ENCODE measurements at regions not wholly inside any gene's neighbourhood (a gene's known extent, or its start where the extent isn't known, plus 50 kb on each side); places are given as distances from the start of the nearest gene placed in this dataset.
"Not testable (repeated sequence)": the region's sequence is repeated elsewhere in the genome, so short reads cannot be mapped to it uniquely, and the experiment has no call there.

GRCh38 chr2:87354102-87354501 lies 332.5 kb upstream of the PLGLB1 start:
- not testable (repeated sequence) for DNase-seq

DNA sequence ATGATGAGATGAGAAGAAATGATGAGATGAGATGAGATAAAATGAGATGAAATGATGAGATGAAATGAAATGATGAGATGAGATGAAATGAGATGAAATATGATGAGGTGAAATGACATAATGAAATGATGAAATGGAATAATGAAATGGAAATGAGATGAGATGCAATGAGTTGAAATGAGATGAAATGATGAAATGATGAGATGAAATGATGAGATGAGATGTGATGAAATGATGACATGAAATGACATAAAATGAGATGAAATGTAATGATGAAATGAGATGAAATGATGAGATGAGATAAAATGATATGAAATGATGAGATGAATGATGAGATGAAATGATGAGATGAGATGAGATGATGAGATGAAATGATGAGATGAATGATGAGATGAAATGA lies 338.6 kb upstream of the PLGLB1 start:
- not testable (repeated sequence) for DNase-seq

DNA sequence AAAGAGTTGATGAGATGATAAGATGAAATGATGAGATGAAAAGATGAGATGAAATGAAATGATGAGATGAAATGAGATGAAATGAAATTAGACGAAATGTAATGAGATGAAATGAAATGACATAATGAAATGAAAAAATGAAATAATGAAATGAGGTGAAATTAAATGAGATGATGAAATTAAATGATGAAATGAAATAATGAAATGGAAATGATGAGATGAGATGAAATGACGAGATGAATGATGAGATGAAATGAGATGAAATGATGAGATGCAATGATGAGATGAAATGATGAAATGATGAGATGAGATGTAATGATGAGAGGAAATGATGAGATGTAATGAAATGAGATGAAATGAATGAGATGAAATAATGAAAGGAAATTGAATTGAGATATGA lies 339.3 kb upstream of the PLGLB1 start:
- not testable (repeated sequence) for DNase-seq

DNA sequence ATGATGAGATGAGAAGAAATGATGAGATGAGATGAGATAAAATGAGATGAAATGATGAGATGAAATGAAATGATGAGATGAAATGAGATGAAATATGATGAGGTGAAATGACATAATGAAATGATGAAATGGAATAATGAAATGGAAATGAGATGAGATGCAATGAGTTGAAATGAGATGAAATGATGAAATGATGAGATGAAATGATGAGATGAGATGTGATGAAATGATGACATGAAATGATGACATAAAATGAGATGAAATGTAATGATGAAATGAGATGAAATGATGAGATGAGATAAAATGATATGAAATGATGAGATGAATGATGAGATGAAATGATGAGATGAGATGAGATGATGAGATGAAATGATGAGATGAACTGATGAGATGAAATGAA lies 340.2 kb upstream of the PLGLB1 start:
- DNase-seq = not testable (repeated sequence)

DNA sequence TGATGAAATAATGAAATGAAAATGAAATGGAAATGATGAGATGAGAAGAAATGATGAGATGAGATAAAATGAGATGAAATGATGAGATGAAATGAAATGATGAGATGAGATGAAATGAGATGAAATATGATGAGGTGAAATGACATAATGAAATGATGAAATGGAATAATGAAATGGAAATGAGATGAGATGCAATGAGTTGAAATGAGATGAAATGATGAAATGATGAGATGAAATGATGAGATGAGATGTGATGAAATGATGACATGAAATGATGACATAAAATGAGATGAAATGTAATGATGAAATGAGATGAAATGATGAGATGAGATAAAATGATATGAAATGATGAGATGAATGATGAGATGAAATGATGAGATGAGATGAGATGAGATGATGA lies 342.7 kb upstream of the PLGLB1 start:
- not testable (repeated sequence) for DNase-seq

DNA sequence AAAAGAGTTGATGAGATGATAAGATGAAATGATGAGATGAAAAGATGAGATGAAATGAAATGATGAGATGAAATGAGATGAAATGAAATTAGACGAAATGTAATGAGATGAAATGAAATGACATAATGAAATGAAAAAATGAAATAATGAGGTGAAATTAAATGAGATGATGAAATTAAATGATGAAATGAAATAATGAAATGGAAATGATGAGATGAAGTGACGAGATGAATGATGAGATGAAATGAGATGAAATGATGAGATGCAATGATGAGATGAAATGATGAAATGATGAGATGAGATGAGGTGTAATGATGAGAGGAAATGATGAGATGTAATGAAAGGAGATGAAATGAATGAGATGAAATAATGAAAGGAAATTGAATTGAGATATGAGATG lies 343.4 kb upstream of the PLGLB1 start:
- DNase-seq = not testable (repeated sequence)

DNA sequence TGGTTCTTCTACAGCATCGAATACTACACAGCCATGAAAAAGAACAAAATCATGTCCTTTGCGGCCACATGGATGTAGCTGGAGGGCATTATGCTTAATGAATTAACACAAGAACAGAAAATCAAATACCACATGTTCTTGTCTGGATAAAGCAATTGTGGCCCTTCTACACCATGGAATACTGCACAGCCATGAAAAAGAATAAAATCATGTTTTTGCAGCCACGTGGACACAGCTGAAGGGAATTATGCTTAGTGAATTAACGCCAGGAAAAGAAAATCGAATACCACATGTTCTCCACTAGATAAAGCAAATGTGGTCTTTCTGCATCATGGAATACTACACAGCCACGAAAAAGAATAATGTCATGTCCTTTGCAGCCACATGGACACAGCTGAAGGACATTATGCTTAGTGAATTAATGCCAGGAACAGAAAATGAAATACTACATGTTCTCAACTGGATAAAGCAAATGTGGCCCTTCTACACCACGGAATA lies 361.8 kb upstream of the PLGLB2 start:
- not testable (repeated sequence) for DNase-seq

GRCh38 chr2:87395784-87396183 lies 352.1 kb upstream of the PLGLB2 start:
- not testable (repeated sequence) for DNase-seq

DNA sequence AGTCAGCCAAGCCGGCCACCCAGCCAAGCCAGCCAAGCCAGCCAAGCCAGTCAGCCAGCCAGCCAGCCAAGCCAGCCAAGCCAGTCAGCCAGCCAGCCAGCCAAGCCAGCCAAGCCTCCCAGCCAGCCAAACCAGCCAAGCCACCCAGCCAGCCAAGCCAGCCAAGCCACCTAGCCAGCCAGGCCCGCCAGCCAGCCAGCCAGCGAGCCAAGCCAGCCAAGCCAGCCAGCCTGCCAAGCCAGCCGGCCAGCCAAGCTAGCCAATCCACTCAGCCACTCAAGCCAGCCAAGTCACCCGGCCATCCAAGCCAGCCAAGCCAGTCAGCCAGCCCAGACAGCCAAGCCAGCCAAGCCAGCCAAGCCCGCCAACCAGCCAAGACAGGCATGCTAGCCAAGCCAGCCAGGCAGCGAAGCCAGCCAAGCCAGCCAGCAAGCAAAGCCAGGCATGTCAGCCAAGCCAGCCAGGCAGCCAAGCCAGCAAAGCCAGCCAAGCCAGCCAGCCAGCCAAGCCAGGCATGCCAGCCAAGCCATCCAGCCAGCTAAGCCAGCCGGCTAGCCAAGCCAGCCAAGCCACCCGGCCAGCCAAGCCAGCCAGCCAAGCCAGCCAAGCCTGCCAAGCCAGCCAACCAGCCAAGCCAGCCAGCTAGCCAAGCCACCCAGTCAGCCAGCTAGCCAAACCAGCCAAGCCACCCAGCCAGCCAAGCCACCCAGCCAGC lies 351.2 kb upstream of the PLGLB2 start:
- not testable (repeated sequence) for DNase-seq

DNA sequence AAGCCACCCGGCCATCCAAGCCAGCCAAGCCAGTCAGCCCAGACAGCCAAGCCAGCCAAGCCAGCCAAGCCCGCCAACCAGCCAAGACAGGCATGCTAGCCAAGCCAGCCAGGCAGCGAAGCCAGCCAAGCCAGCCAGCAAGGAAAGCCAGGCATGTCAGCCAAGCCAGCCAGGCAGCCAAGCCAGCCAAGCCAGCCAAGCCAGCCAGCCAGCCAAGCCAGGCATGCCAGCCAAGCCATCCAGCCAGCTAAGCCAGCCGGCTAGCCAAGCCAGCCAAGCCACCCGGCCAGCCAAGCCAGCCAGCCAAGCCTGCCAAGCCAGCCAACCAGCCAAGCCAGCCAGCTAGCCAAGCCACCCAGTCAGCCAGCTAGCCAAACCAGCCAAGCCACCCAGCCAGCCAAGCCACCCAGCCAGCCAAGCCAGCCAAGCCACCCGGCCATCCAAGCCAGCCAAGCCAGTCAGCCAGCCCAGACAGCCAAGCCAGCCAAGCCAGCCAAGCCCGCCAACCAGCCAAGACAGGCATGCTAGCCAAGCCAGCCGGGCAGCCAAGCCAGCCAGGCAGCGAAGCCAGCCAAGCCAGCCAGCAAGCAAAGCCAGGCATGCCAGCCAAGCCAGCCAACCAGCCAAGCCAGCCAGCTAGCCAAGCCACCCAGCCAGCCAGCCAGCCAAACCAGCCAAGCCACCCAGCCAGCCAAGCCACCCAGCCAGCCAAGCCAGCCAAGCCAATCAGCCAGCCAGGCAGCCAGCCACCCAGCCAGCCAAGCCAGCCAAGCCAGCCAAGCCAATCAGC lies 350.4 kb upstream of the PLGLB2 start:
- not testable (repeated sequence) for DNase-seq

DNA sequence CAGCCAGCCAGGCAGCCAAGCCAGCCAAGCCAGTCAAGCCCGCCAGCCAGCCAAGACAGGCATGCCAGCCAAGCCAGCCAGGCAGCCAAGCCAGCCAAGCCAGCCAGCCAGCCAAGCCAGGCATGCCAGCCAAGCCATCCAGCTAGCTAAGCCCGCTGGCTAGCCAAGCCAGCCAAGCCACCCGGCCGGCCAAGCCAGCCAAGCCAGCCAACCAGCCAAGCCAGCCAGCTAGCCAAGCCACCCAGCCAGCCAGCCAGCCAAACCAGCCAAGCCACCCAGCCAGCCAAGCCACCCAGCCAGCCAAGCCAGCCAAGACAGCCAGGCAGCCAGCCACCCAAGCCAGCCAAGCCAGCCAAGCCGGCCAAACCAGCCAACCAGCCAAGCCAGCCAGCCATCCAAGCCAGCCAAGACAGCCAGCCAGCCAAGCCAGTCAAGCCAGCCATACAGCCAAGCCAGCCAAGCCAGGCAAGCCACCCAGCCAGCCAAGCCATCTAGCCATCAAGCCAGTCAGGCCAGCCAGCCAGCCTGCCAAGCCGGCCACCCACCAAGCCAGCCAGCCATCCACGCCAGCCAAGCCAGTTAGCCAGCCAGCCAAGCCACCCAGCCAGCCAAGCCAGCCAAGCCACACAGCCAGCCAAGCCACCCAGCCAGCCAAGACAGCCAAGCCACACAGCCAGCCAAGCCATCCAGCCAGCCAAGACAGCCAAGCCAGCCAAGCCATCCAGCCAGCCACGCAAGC lies 349.2 kb upstream of the PLGLB2 start:
- DNase-seq = not testable (repeated sequence)

- DNase-seq = no peak
Observed at GRCh38 chr2:87401726-87402345, 346.1 kb upstream of the PLGLB2 start.

DNA sequence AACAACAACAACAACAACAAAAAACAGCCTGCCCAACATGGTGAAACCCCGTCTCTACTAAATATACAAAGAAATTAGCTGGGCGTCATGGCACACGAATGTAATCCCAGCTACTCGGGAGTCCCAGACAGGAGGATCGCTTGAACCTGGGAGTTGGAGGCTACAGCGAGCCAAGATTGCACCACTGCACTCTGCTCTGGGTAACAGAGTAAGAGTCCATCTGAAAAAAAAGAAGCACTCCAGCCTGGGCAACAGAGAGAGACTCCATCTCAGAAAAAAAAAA lies 344.1 kb upstream of the PLGLB2 start:
- DNase-seq = no peak

DNA sequence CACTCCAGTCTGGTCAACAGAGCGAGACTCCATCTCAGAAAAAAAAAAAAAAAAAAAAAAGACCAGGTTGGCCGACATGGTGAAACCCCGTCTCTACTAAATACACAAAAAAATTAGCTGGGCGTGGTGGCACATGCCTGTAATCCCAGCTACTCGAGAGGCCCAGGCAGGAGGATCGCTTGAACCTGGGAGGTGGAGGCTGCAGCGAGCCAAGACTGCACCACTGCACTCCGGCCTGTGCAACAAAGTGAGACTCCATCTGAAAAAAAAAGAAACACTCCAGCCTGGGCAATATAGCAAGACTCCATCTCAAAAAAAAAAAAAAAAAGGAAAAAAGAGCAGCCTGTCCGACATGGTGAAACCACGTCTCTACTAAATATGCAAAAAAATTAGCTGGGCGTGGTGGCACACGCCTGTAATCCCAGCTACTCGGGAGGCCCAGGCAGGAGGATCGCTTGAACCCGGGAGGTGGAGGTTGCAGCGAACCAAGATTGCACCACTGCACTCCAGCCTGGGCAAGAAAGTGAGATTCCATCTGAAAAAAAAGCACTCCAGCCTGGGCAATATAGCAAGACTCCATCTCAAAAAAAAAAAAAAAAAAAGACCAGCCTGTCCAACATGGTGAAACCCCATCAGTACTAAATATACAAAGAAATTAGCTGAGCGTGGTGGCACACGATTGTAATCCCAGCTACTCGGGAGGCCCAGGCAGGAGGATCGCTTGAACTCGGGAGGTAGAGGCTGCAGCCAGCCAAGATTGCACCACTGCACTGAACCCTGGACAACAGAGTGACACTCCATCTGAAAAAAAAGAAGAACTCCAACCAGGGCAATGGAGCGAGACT lies 343.3 kb upstream of the PLGLB2 start:
- DNase-seq = not testable (repeated sequence)

DNA sequence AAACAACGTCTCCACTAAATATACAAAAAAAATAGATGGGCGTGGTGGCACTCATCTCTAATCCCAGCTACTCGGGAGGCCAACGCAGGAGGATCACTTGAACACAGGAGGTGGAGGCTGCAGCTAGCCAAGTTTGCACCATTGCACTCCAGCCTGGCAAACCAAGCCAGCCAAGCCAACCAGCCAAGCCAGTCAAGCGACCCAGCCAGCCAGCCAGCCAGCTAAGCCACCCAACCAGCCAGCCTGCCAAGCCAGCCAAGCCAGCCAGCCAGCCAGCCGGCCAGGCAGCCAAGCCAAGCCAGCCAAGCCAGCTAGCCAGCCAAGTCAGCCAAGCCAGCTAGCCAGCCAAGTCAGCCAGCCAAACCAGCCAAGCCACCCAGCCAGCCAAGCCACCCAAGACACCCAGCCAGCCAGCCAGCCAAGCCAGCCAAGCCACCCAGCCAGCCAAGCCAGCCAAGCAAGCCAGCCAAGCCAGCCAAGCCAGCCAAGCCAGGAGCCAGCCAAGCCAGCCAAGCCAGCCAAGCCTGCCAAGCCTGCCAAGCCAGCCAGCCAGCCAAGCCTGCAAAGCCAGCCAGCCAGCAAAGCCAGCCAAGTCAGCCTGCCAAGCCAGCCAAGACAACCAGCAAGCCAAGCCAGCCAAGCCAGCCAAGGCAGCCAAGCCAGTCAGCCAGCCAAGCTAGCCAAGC lies 342.2 kb upstream of the PLGLB2 start:
- DNase-seq = not testable (repeated sequence)

GRCh38 chr2:87406406-87407175 lies 341.3 kb upstream of the PLGLB2 start:
- DNase-seq = not testable (repeated sequence)

DNA sequence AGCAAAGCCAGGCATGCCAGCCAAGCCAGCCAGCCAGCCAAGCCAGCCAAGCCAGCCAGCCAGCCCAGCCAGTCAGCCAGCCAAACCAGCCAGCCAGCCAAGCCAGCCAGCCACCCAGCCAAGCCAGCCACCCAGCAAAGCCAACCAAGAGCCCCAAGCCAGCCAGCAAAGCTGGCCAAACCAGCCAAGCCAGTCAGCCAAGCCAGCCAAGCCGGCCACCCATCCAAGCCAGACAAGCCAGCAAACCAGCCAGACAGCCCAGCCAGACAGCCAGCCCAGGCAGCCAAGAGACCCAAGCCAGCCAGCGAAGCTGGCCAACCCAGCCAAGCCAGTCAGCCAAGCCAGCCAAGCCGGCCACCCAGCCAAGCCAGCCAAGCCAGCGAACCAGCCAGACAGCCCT lies 338.3 kb upstream of the PLGLB2 start:
- not testable (repeated sequence) for DNase-seq

DNA sequence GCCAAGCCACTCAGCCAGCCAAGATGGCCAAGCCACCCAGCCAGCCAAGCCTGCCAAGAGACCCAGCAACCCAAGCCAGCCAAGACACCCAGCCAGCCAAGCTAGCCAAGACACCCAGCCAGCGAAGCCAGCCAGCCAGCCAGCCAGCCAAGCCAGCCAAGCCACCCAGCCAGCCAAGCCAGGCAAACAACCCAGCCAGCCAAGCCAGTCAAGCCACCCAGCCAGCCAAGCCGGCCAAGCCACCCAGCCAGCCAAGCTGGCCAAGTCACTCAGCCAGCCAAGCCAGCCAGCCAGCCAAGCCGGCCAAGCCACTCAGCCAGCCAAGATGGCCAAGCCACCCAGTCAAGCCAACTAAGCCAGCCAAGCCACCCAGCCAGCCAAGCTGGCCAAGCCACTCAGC lies 337.5 kb upstream of the PLGLB2 start:
- not testable (repeated sequence) for DNase-seq

DNA sequence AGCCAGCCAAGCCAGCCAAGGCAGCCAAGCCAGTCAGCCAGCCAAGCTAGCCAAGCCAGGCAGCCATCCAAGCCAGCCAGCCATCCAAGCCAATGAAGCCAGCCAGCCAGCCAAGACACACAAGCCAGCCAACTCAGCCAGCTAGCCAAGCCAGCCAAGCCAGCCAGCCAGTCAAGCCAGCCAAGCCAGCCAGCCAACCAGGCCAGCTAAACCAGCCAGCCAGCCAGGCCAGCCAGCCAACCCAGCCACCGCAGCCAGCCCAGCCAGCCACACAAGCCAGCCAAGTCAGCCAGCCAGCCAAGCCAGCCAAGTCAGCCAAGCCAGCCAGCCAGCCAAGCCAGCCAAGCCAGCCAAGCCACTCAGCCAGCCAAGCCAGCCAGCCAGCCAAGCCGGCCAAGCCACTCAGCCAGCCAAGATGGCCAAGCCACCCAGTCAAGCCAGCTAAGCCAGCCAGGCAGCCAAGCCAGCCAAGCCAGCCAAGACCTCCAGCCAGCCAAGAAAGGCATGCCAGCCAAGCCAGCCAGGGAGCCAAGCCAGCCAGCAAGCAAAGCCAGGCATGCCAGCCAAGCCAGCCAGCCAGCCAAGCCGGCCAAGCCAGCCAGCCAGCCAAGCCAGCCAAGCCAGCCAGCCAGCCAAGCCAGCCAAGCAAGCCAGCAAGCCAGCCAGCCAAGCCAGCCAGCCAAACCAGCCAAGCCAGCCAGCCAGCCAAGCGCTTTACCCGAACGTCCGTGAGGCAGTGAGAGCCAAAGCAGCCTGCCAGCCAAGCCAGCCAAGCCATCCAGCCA lies 335.7 kb upstream of the PLGLB2 start:
- not testable (repeated sequence) for DNase-seq

- not testable (repeated sequence) for DNase-seq
Observed at GRCh38 chr2:87414331-87414730, 333.6 kb upstream of the PLGLB2 start.
